ENCODE measurements at regions not wholly inside any gene's neighbourhood (a gene's known extent, or its start where the extent isn't known, plus 50 kb on each side); places are given as distances from the start of the nearest gene placed in this dataset.

DNA sequence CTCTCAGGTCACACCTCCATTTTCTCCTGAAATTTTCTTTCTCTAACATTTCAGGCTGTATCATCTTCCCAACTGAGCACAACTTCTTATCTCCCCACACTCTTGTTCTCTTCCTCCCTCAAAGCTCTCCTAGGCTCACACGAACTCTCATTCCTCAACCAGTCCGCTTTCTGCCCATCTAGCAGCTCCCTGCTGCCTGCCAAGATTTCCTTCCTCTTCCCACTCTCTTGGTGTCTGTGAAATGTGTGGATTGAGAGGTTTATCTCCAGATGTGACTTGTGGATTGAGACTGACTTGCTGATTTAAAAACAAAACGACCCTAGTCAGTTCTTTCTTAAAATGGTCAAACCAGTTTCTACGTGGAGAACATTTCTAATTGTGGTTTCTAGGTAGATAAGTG is 106.3 kb downstream of the MTNR1B start:
- POLR2A ChIA-PET = no interaction called here

DNA sequence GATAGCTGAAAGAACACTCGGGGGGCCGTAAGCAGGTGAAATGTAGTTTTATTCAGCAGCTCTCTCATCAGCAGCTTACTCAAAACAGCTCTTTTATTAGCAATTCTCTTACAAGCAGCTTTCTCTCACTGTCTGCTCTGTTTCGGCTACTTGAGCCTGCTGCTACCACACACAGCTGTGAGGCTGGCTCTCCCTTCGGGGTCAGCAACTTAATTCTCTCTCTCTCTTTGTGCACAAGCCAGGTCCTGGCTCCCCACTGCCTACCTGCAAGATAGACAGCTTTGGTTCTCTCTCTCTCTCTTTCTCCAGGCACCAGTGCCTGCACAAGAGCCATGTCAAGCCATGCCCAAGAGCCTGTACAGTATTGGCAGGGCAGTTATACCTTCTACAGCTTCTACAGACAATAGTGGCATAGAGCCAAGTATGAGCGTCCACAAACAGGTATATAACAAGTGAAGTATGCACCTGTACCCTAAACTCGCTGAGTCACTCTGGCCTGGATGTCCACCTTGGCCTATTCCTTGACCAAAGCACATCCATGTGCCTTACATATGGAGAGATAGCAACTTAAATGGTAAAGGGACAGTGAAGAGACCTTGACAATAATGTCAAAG is 110.8 kb downstream of the MTNR1B start:
- POLR2A ChIA-PET = no interaction called here
- H3K4me1 ChIP-seq (ENCODE audit: control extremely low read depth in 1 of 4, control insufficient read depth in 4 of 4, insufficient read depth in 4 of 4, low read length in 3 of 4) = no peaks in the 10 kb centered on the region
- DNase-seq = no peak

More for the DNA sequence above, 106.3 kb downstream of the MTNR1B start:
- H3K27me3 ChIP-seq (replicated peaks in 2 of 5; ENCODE audit: control insufficient read depth in 4 of 5, insufficient read depth in 5 of 5, low read length in 4 of 5) = no peaks in the 10 kb centered on the region
- DNase-seq = no peak
- WGBS (ENCODE audit: insufficient coverage) = 21% methylated on average over 2 of the region's 4 CpGs
- CTCF ChIA-PET = no interaction called here
- H3K4me1 ChIP-seq (ENCODE audit: control extremely low read depth in 1 of 4, control insufficient read depth in 4 of 4, insufficient read depth in 4 of 4, low read length in 3 of 4) = no peaks in the 10 kb centered on the region
- H3K4me3 ChIP-seq (ENCODE audit: control insufficient read depth in 1 of 7, extremely low read depth in 1 of 7, insufficient read depth in 4 of 7, low read depth in 2 of 7, low read length in 6 of 7) = no peak overlapping the region
- H3K36me3 ChIP-seq (ENCODE audit: control insufficient read depth in 4 of 4, insufficient read depth in 4 of 4, low read length in 3 of 4) = no peaks in the 10 kb centered on the region
- no peak overlapping the region for H3K27ac ChIP-seq (ENCODE audit: insufficient read depth in 1 of 2, low read depth in 1 of 2, low read length in 2 of 2, poor library complexity in 1 of 2, severe bottlenecking in 2 of 2)
- peaks cover 0 to 1% (median 0%) of the 10 kb centered on the region in 5 experiments for H3K9me3 ChIP-seq (ENCODE audit: control extremely low read depth in 1 of 5, control insufficient read depth in 4 of 5, insufficient read depth in 2 of 5, low read depth in 1 of 5, low read length in 4 of 5)

GRCh38 chr11:93081694-93082093 is 112.2 kb downstream of the MTNR1B start:
- no peak overlapping the region for H3K4me3 ChIP-seq (ENCODE audit: control insufficient read depth in 1 of 7, extremely low read depth in 1 of 7, insufficient read depth in 4 of 7, low read depth in 2 of 7, low read length in 6 of 7)
- 55% methylated on average over 1 of the region's 1 CpG for WGBS (ENCODE audit: insufficient coverage)
- ChIA-PET CTCF (no interaction called here), POLR2A (no interaction called here)
- no peaks in the 10 kb centered on the region for H3K4me1 ChIP-seq (ENCODE audit: control extremely low read depth in 1 of 4, control insufficient read depth in 4 of 4, insufficient read depth in 4 of 4, low read length in 3 of 4)
- H3K27me3 ChIP-seq (replicated peaks in 2 of 5; ENCODE audit: control insufficient read depth in 4 of 5, insufficient read depth in 5 of 5, low read length in 4 of 5) = peaks cover 0 to 7% (median 0%) of the 10 kb centered on the region in 5 experiments
- no peak overlapping the region for H3K27ac ChIP-seq (ENCODE audit: insufficient read depth in 1 of 2, low read depth in 1 of 2, low read length in 2 of 2, poor library complexity in 1 of 2, severe bottlenecking in 2 of 2)
- DNase-seq = no peak
- no peaks in the 10 kb centered on the region for H3K9me3 ChIP-seq (ENCODE audit: control extremely low read depth in 1 of 5, control insufficient read depth in 4 of 5, insufficient read depth in 2 of 5, low read depth in 1 of 5, low read length in 4 of 5)
- no peaks in the 10 kb centered on the region for H3K36me3 ChIP-seq (ENCODE audit: control insufficient read depth in 4 of 4, insufficient read depth in 4 of 4, low read length in 3 of 4)

More for the DNA sequence above, 110.8 kb downstream of the MTNR1B start:
- Histone ChIP-seq H3K9me3 (ENCODE audit: control extremely low read depth in 1 of 5, control insufficient read depth in 4 of 5, insufficient read depth in 2 of 5, low read depth in 1 of 5, low read length in 4 of 5) (no peaks in the 10 kb centered on the region), H3K27me3 (replicated peaks in 2 of 5; ENCODE audit: control insufficient read depth in 4 of 5, insufficient read depth in 5 of 5, low read length in 4 of 5) (peaks cover 0 to 7% (median 0%) of the 10 kb centered on the region in 5 experiments), H3K36me3 (ENCODE audit: control insufficient read depth in 4 of 4, insufficient read depth in 4 of 4, low read length in 3 of 4) (no peaks in the 10 kb centered on the region), H3K27ac (ENCODE audit: insufficient read depth in 1 of 2, low read depth in 1 of 2, low read length in 2 of 2, poor library complexity in 1 of 2, severe bottlenecking in 2 of 2) (no peak overlapping the region), H3K4me3 (ENCODE audit: control insufficient read depth in 1 of 7, extremely low read depth in 1 of 7, insufficient read depth in 4 of 7, low read depth in 2 of 7, low read length in 6 of 7) (no peak overlapping the region)
- CTCF ChIA-PET = no interaction called here
- WGBS (ENCODE audit: insufficient coverage) = 88% methylated on average over 6 of the region's 6 CpGs

GRCh38 chr11:93082900-93083299 is 113.4 kb downstream of the MTNR1B start:
- ChIA-PET CTCF (no interaction called here), POLR2A (no interaction called here)
- Histone ChIP-seq H3K27ac (ENCODE audit: insufficient read depth in 1 of 2, low read depth in 1 of 2, low read length in 2 of 2, poor library complexity in 1 of 2, severe bottlenecking in 2 of 2) (no peak overlapping the region), H3K9me3 (ENCODE audit: control extremely low read depth in 1 of 5, control insufficient read depth in 4 of 5, insufficient read depth in 2 of 5, low read depth in 1 of 5, low read length in 4 of 5) (no peaks in the 10 kb centered on the region), H3K4me3 (ENCODE audit: control insufficient read depth in 1 of 7, extremely low read depth in 1 of 7, insufficient read depth in 4 of 7, low read depth in 2 of 7, low read length in 6 of 7) (no peak overlapping the region), H3K27me3 (replicated peaks in 2 of 5; ENCODE audit: control insufficient read depth in 4 of 5, insufficient read depth in 5 of 5, low read length in 4 of 5) (peaks cover 0 to 7% (median 0%) of the 10 kb centered on the region in 5 experiments), H3K4me1 (ENCODE audit: control extremely low read depth in 1 of 4, control insufficient read depth in 4 of 4, insufficient read depth in 4 of 4, low read length in 3 of 4) (no peaks in the 10 kb centered on the region), H3K36me3 (ENCODE audit: control insufficient read depth in 4 of 4, insufficient read depth in 4 of 4, low read length in 3 of 4) (no peaks in the 10 kb centered on the region)
- no peak for DNase-seq
- 96% methylated on average over 5 of the region's 6 CpGs for WGBS (ENCODE audit: insufficient coverage)

DNA sequence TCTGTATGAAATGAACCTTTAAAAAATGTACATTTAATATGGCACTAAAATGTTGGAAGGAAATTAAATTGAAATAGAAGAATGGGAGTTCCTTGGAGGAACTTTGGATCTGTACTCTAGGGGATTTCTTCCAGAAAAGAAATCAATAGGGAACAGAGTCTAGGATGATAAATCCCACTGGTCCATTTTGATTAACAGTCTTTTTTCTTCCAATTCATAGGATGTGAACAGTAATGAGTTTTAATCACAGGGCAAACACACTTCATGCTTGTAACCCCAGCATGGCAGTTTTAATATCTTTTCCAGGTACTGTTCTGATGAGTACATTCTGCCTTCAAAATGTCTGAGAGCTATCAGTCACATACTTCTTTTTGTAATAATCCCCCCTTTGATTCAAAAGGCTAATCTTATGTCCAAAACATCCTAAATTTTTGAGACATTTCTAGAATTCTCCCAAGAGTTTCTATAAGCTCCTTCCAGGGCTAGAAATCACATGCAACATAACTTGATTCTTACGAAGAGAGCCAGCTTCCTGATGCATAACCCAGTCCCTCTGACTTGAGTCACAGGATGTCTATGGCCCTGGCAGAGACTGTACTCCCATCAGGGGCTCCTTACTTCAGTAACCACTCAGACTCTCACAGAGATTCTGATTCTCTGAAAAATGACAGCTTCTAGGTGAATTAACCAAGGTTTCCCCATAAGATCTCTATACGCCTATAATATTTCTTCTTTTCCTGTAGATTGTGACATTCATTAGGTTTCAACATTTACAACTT is 112.9 kb downstream of the SLC36A4 start:
- no peak for DNase-seq
- ChIA-PET CTCF (no interaction called here), POLR2A (no interaction called here)
- WGBS (ENCODE audit: insufficient coverage) = no CpG with 5 or more reads among the region's 2 CpGs
- no peak overlapping the region for H3K27ac ChIP-seq (ENCODE audit: insufficient read depth in 1 of 2, low read depth in 1 of 2, low read length in 2 of 2, poor library complexity in 1 of 2, severe bottlenecking in 2 of 2)
- no peaks in the 10 kb centered on the region for H3K36me3 ChIP-seq (ENCODE audit: control insufficient read depth in 4 of 4, insufficient read depth in 4 of 4, low read length in 3 of 4)
- H3K27me3 ChIP-seq (replicated peaks in 2 of 5; ENCODE audit: control insufficient read depth in 4 of 5, insufficient read depth in 5 of 5, low read length in 4 of 5) = peaks cover 0 to 7% (median 2%) of the 10 kb centered on the region in 5 experiments
- H3K4me1 ChIP-seq (ENCODE audit: control extremely low read depth in 1 of 4, control insufficient read depth in 4 of 4, insufficient read depth in 4 of 4, low read length in 3 of 4) = no peaks in the 10 kb centered on the region
- no peak overlapping the region for H3K4me3 ChIP-seq (ENCODE audit: control insufficient read depth in 1 of 7, extremely low read depth in 1 of 7, insufficient read depth in 4 of 7, low read depth in 2 of 7, low read length in 6 of 7)
- H3K9me3 ChIP-seq (ENCODE audit: control extremely low read depth in 1 of 5, control insufficient read depth in 4 of 5, insufficient read depth in 2 of 5, low read depth in 1 of 5, low read length in 4 of 5) = no peaks in the 10 kb centered on the region

DNA sequence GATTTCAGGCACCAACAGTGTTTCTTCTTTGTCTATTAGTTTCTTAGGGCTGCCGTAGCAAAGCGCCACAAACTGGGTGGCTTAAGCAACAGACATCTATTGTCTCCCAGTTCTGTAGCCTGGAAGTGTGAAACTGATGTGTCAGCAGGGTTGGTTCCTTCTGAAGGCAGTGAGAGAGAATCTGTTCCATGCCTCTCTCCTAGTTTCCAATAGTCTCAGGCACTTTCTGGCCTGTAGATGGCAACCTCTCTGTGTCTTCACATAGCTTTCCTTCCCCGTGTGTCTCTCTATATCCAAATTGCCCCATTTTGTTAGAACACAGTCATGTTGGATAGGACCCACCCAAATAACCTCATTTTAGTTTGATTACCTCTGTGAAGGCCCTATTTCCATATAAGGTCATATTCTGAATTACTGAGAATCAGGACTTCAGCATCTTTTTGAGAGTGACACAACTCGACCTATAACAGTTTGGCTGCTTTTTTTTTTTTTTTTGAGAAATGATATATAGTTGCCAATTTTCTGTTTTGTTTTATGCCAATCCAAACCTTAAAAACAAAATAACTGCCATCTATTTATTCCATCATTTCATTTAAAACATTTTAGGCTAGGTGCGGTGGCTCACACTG is 108.2 kb downstream of the SLC36A4 start:
- Histone ChIP-seq H3K27ac (ENCODE audit: insufficient read depth in 1 of 2, low read depth in 1 of 2, low read length in 2 of 2, poor library complexity in 1 of 2, severe bottlenecking in 2 of 2) (no peak overlapping the region), H3K4me3 (ENCODE audit: control insufficient read depth in 1 of 7, extremely low read depth in 1 of 7, insufficient read depth in 4 of 7, low read depth in 2 of 7, low read length in 6 of 7) (no peak overlapping the region), H3K9me3 (ENCODE audit: control extremely low read depth in 1 of 5, control insufficient read depth in 4 of 5, insufficient read depth in 2 of 5, low read depth in 1 of 5, low read length in 4 of 5) (no peaks in the 10 kb centered on the region), H3K36me3 (ENCODE audit: control insufficient read depth in 4 of 4, insufficient read depth in 4 of 4, low read length in 3 of 4) (no peaks in the 10 kb centered on the region), H3K27me3 (replicated peaks in 2 of 5; ENCODE audit: control insufficient read depth in 4 of 5, insufficient read depth in 5 of 5, low read length in 4 of 5) (peaks cover 0 to 2% (median 0%) of the 10 kb centered on the region in 5 experiments), H3K4me1 (ENCODE audit: control extremely low read depth in 1 of 4, control insufficient read depth in 4 of 4, insufficient read depth in 4 of 4, low read length in 3 of 4) (no peaks in the 10 kb centered on the region)
- ChIA-PET CTCF (no interaction called here), POLR2A (no interaction called here)
- WGBS (ENCODE audit: insufficient coverage) = 65% methylated on average over 4 of the region's 5 CpGs
- peak; percentile 3 to 29 (median 23) for DNase-seq

Measured in common myeloid progenitor, CD34-positive (primary cell).